ENCODE measurements at regions not wholly inside any gene's neighbourhood (a gene's known extent, or its start where the extent isn't known, plus 50 kb on each side); places are given as distances from the start of the nearest gene placed in this dataset.

GRCh38 chr5:12625667-12626263 lies 721.5 kb upstream of the CTNND2 start (continued):
- TF ChIP-seq BRCA1 (IDR thresholded peaks at IDR 0.05; ENCODE audit: low read depth, low read length) (no peak), POU5F1 (IDR thresholded peaks at IDR 0.05; ENCODE audit: low read depth, low read length) (no peak)

Data from H1 (cell line).